Activated CD8-positive, alpha-beta memory T cell treated with anti-CD3 and anti-CD28 coated beads, Interleukin-2, amount 50 U/mL, for 48 hours (primary cell): ENCODE measurements at regions not wholly inside any gene's neighbourhood (a gene's known extent, or its start where the extent isn't known, plus 50 kb on each side); places are given as distances from the start of the nearest gene placed in this dataset.
"Not testable (repeated sequence)": the region's sequence is repeated elsewhere in the genome, so short reads cannot be mapped to it uniquely, and the experiment has no call there.

Source experiments
- DNase-seq: peaks from one replicate; pipeline ENCODE4 v3.0.0-alpha.2; 2020

GRCh38 chr16:62780081-62780480, 743.8 kb upstream of the CDH8 start:
- DNase-seq, result not testable (repeated sequence)

- DNase-seq, result no peak
Observed at GRCh38 chr16:62764572-62764971, 728.3 kb upstream of the CDH8 start.

DNA sequence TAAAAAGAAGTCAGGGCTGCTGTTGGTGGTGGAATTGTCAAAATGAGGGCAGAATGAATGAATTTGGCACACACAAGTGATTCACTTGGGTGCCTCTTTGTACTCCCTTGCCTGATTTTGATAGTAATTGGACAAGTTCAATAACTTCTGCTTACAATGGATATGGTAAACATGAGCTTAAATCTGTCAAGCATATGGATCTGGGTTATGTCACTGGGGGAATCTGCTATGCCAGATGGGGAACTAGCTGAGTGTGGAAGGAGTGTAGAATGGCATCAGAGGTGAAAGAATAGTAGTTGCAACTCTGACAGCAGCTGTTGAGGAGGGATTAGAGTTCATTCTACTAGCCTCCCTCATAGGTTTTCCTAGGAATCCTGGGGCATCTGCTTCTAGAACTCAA, 724.2 kb upstream of the CDH8 start:
- DNase-seq, result no peak

- no peak for DNase-seq
Observed at GRCh38 chr16:62755938-62756337, 719.7 kb upstream of the CDH8 start.

DNA sequence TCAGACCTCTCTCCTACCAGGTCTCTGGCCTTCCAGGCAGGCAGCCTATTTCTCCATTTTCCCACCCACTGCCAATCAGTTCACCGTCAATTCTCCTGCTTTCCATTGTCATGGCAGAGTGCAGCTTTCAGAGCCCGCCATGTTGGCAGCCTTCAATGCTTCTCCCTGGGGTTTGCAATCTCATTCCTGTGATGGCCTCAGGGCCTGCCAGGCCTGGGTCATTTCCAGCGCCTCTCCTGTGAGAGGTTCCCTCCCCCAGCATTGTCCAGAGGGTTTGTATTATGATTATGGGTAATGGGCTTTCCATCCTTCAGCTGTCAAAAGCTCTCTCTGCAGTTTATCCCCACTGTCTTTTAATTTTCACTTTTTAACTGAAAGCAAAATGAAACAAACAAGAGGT, 716.6 kb upstream of the CDH8 start:
- DNase-seq, result no peak

DNA sequence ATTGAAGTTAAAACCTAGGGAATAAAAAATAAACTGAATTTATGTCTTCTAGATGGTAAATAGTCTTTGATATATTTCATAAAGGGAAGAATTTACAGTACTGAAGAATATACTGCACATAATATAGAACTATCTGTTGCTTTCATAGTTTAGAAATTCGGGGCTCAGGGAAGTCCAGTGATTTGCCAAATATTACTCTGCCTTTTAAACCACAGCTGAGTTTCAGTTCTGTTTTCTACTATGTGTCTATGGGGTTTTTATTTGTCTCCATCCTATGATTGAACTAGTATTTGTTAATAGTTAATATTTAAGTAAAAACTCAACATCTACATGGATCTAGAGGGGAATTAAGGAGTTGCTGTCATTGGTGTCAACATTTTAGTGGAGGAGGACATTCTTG, 715.0 kb upstream of the CDH8 start:
- DNase-seq, result no peak

- no peak for DNase-seq
Observed at GRCh38 chr16:62741692-62742091, 705.5 kb upstream of the CDH8 start.

DNA sequence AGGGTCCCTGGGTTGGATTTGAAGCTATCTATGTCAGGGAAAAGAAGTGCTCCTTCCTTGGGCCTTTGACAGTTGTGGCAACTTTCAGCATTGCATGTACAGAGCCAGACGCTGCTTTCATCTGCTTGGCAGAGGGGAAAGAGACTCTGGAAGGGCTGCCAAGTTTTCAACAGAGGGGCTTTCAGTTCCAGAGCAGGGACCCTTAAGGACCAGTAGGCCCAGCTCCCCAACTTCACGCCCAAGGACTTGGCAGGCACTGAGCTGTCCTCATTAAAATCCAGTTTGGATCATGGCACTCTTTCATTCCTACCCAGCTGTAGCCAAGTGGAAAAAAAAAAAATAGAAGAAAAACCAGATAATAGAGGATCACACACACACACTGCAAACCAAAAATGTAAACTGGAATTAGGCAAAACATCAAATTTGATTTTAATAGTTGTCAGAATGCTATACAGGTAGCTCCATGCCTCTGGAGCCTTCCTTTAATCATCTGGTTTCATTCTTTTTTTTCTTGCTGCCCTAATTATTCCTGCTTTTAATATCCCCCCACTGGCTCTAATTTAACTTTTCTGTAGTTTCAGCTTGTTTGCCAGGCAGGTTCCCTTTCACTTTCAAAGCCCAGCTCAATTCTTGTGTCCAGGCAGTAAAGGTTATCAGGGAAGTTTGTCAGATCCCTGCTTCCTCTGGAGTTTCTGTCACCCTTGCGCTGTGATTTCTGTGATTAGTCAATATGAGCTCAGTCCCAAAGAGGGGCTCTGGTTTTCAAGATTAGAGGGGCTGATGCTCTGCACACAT, 702.6 kb upstream of the CDH8 start:
- no peak for DNase-seq

GRCh38 chr16:62732092-62732491, 695.9 kb upstream of the CDH8 start:
- DNase-seq, result no peak

DNA sequence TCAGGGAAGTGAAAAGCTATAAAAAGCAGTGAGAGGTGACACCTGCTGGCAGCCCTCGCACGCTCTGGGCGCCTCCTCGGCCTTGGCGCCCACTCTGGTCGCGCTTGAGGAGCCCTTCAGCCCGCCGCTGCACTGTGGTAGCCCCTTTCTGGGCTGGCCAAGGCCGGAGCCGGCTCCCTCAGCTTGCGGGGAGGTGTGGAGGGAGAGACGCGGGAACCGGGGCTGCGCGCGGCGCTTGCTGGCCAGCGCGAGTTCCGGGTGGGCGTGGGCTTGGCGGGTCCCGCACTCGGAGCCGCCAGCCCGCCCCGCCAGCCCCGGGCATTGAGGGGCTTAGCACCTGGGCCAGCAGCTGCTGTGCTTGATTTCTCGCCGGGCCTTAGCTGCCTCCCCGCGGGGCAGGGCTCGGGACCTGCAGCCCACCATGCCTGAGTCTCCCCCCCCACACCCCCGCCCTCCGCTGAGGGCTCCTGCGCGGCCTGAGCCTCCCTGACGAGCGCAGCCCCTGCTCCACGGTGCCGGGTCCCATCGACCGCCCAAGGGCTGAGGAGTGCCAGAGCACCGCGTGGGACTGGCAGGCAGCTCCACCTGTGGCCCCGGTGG, 688.5 kb upstream of the CDH8 start:
- not testable (repeated sequence) for DNase-seq

- DNase-seq, result no peak
Observed at GRCh38 chr16:62720651-62721050, 684.4 kb upstream of the CDH8 start.

DNA sequence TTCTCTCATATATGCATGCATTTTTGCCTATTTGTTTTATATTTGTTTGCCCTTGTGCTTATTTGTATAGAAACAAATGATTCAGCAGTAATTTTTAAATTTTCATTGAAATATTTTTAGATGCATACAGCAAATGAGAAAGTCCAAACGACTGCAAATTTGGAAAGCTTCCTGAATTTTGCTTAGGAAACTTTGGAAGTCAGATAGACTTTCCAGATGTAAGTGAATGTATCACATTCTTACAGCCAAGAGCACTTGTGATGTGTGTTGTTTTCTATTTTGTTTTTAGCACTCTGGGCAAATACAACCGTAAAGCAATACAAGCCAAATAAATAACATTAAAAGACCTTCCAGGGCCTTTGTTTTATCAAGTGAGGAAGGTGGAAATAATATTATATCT, 680.8 kb upstream of the CDH8 start:
- no peak for DNase-seq

DNA sequence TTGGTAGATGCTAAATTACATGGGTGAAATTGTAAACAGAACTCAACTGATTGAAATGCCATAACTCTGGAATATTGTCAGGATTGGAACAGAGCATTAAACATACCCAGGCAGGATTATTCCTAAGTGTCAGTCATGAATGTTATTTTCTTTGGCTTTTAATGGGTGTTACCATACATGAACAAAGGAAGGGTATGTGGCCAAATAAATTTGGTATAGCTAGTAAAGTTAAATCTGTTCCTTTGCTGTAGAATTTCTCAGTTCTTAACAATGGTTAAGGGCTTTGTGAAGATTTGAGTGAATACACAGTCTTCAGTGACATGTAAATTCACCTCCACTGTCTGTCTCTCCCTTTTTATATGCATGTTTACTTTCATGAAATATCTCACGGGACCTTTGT, 679.5 kb upstream of the CDH8 start:
- no peak for DNase-seq

DNA sequence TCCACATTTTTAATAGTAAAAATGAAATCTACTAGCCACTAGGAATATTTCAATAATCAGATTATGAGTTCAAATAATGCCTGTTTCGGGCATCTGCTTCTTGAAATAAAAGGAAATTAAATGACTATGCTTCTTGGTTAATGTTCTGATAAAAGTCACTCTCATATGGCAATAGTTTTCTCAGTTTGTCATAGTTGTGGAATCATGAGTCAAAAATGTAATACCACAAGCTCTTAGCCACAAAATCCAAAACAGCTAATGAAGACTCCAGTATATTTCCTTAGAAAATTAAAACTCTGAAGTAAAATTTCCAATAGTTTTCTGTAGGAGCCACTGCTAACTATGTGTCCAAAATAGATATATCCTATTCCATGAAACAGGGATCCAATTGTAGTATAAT, 676.3 kb upstream of the CDH8 start:
- no peak for DNase-seq

DNA sequence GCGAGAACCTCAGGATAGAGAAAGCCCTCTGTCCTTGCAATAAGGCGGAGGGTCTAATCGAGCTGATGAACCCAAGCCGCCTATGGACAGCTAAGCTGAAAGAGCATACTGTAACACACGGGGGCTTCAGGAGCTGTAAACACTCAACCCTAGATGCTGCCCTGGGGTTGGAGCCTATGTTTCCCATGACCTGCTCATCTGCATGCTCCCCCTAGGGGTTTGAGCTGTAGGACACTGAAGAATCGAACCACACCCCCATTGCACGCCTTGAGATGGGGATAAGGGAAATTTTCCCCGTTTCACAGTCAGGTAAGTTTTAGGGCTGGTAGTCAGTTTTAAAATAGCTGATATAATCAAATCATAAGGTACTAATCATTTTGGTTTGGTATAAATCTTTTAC, 675.6 kb upstream of the CDH8 start:
- DNase-seq, result no peak

- DNase-seq, result no peak
Observed at GRCh38 chr16:62709794-62710193, 673.6 kb upstream of the CDH8 start.

DNA sequence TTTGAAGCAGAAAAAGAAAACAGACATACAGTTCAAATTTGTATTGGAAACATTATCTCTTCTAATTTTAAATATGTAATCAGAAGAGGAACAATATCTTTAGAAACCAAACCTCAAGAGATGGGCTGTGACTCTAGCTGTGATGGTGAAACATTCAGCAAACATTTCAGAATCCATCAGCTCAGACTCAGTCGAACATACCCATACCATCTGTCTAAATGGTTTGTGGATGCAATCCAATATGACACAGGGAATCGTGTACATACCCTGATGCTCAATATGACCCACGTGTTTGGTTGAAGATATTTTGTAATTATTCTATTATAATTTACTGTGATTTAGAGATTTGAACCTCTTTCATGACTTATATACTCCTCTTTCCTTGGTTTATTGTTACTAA, 665.2 kb upstream of the CDH8 start:
- DNase-seq, result no peak

DNA sequence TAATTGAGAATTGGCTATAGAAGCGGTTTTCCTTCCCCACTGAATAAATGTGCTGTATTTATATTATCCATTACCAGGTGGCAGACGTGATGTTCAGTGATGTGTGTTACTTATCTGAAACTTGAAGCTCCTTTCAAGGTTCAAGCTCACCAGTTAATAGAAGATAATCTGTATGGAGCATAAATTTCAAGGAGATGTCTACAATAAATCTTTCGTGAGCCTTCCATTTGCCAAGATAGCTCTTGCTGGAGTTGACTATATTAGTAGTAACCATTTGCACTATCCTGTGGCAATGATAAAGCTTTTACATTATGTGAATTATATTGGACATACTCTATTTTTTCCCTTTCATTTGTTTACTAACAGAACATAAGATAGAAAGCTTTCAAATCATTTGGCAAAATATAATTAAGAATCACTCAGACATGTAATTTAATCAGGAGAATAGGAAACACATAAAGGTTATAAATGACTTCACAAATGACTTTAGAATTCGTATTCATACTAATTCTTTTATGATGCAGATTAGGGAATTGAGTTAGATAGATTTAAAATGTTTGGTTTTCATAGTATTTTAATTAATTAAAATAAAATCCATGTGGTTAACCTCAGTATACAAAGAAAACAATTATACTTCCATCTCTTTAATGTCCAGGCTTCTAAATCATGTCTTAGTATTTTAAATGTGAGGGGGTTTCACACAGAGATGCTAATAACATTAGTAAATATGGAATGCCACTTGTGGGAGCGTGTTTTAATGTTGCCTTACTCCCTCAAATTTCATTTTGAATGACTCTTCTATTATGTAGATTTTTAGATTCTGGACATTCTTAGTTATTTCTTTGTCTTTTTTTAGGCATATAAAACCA, 664.4 kb upstream of the CDH8 start:
- no peak for DNase-seq

GRCh38 chr16:62692685-62693084, 656.4 kb upstream of the CDH8 start:
- no peak for DNase-seq

DNA sequence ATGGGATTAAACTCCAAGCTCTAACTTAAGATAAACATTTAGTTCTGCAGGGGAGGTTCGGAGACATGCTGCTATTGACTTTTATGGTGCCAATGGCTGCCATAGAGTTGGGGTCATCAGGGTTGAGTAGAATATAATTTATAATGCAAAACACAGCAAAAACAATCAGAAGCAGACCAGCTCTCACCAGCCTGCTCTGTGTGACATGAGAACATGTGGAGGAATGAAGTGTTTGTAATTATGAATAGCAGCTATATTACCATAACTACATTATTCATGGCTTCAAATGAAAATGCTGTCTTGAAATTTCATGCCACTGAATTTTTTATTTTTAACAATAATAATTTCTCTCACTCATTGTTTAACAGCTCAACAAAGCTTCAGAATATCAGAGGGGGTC, 645.6 kb upstream of the CDH8 start:
- DNase-seq, result no peak

DNA sequence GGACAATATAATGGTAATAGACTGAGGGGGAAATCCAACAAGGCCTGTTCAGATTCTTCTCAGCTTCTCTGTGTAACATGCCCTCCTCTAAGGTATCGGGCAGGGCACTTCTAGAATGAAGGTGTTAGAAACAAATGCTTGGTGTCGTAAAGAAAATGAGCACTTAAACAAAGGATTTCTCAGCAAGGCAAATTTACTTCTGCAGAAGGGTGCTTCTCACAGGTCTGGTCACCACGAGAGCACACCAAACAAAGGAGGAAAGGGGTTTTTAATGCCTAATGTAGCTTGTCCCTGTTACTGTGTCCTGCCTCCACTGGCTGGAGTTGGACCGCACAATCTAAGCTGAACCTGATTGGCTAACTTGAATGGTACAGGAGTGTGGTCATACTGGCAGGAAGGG, 642.6 kb upstream of the CDH8 start:
- DNase-seq, result no peak

DNA sequence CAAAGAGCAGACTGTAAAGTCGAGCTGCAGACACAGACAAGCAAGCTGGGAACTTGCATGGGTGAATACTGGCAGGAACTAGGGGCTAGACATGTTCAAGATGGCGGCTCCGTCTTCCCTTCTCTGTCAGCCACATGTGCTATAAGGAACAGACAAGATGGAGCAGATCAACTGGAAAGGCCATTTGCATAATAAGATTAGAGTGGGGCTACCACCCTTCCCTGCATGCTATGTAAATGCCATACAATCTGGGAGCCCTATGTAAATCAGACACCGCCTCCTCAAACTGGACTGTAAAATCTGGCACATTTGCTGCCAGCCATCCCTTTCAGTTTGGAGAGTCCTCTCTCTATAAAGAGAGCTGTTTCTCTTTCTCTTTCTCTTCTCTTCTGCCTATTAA, 640.1 kb upstream of the CDH8 start:
- DNase-seq, result no peak

DNA sequence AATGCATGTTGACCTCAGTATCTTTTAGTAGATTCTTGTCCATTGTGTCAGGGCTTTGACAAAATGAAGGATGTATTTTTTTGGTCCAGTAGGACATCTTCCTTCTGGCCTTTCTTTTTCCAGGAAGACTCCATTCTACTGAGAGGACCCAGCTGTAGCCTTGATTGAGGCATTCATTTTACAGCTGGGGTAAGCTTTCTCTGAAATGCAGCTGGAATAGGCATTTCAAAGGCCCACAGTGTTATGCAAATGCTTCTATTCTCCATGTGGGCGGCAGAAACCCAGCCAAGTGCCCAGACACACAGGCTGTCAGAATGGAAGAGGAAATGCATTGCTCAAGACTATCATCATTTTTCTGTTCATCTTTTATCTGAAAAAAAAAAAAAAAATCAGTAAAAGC, 629.0 kb upstream of the CDH8 start:
- no peak for DNase-seq

GRCh38 chr16:62664566-62664965, 628.3 kb upstream of the CDH8 start:
- no peak for DNase-seq
